ENCODE measurements at regions not wholly inside any gene's neighbourhood (a gene's known extent, or its start where the extent isn't known, plus 50 kb on each side); places are given as distances from the start of the nearest gene placed in this dataset.

GRCh38 chr2:6647046-6647445, 218.7 kb downstream of the CMPK2 start:
- no peaks in the 10 kb centered on the region for H3F3A ChIP-seq (ENCODE audit: insufficient read depth, low read depth)
- CTCF ChIA-PET: no interaction called here
- H3K9me2 ChIP-seq (ENCODE audit: insufficient read depth): no peaks in the 10 kb centered on the region
- H3K4me3 ChIP-seq: no peak overlapping the region
- no peaks in the 10 kb centered on the region for H3K9me3 ChIP-seq (ENCODE audit: insufficient read depth, low read depth)
- no peak overlapping the region for H3K27ac ChIP-seq
- no TSS peak for BruUV-seq (replicated peaks)
- no peaks in the 10 kb centered on the region for H3K4me1 ChIP-seq (replicated peaks; ENCODE audit: insufficient read depth)
- POLR2A ChIA-PET (ENCODE audit: unreplicated experiment): no interaction called here
- peaks cover 16% of the 10 kb centered on the region; the same call in 1 of the 2 replicates for H3K27me3 ChIP-seq (ENCODE audit: insufficient read depth, low read depth)
- H2AFZ ChIP-seq: no peak overlapping the region
- no peak for DNase-seq
- H3K79me2 ChIP-seq (ENCODE audit: low read depth): no peaks in the 10 kb centered on the region
- H3K36me3 ChIP-seq (ENCODE audit: low read depth): no peaks in the 10 kb centered on the region
- H3K4me2 ChIP-seq: no peak overlapping the region
- no peak for TF ChIP-seq CTCF (conservative IDR thresholded peaks at IDR 0.05)
- TF ChIP-seq EZH2 (IDR thresholded peaks at IDR 0.05; ENCODE audit: low read depth): no peak
- H4K20me1 ChIP-seq (ENCODE audit: insufficient read depth): no peaks in the 10 kb centered on the region
- intact Hi-C loops (cut with micrococcal nuclease; ENCODE audit: unreplicated experiment): no loop called here

- POLR2A ChIA-PET (ENCODE audit: unreplicated experiment): no interaction called here
- H3K79me2 ChIP-seq (ENCODE audit: low read depth): no peaks in the 10 kb centered on the region
These were observed 217.0 kb downstream of the CMPK2 start for GRCh38 chr2:6648596-6649247.

GRCh38 chr2:6650311-6650710, 215.4 kb downstream of the CMPK2 start:
- Histone ChIP-seq H3K9me2 (ENCODE audit: insufficient read depth) (no peaks in the 10 kb centered on the region), H3K27me3 (ENCODE audit: insufficient read depth, low read depth) (peaks cover 28% of the 10 kb centered on the region; the same call in 1 of the 2 replicates), H3K9me3 (ENCODE audit: insufficient read depth, low read depth) (no peaks in the 10 kb centered on the region), H2AFZ (no peak overlapping the region), H3K4me2 (no peak overlapping the region), H3K27ac (no peak overlapping the region), H3K4me1 (replicated peaks; ENCODE audit: insufficient read depth) (no peaks in the 10 kb centered on the region), H3F3A (ENCODE audit: insufficient read depth, low read depth) (no peaks in the 10 kb centered on the region), H3K4me3 (no peak overlapping the region), H4K20me1 (ENCODE audit: insufficient read depth) (no peaks in the 10 kb centered on the region), H3K79me2 (ENCODE audit: low read depth) (no peaks in the 10 kb centered on the region), H3K36me3 (ENCODE audit: low read depth) (no peaks in the 10 kb centered on the region)
- intact Hi-C loops (cut with micrococcal nuclease; ENCODE audit: unreplicated experiment): no loop called here
- ChIA-PET POLR2A (ENCODE audit: unreplicated experiment) (no interaction called here), CTCF (no interaction called here)
- DNase-seq: no peak
- BruUV-seq (replicated peaks): no TSS peak
- TF ChIP-seq EZH2 (IDR thresholded peaks at IDR 0.05; ENCODE audit: low read depth): no peak
- no peak for TF ChIP-seq CTCF (conservative IDR thresholded peaks at IDR 0.05)

More at GRCh38 chr2:6648596-6649247, 217.0 kb downstream of the CMPK2 start:
- no peak overlapping the region for H3K4me2 ChIP-seq
- no TSS peak for BruUV-seq (replicated peaks)
- TF ChIP-seq CTCF (conservative IDR thresholded peaks at IDR 0.05) (no peak), EZH2 (IDR thresholded peaks at IDR 0.05; ENCODE audit: low read depth) (no peak)
- H3K9me3 ChIP-seq (ENCODE audit: insufficient read depth, low read depth): no peaks in the 10 kb centered on the region
- no peak overlapping the region for H2AFZ ChIP-seq
- H3K27ac ChIP-seq: no peak overlapping the region
- no peak for DNase-seq
- CTCF ChIA-PET: no interaction called here
- H3K4me3 ChIP-seq: no peak overlapping the region
- H3K4me1 ChIP-seq (replicated peaks; ENCODE audit: insufficient read depth): no peaks in the 10 kb centered on the region
- H3K9me2 ChIP-seq (ENCODE audit: insufficient read depth): no peaks in the 10 kb centered on the region
- no peaks in the 10 kb centered on the region for H4K20me1 ChIP-seq (ENCODE audit: insufficient read depth)
- intact Hi-C loops (cut with micrococcal nuclease; ENCODE audit: unreplicated experiment): no loop called here
- no peaks in the 10 kb centered on the region for H3F3A ChIP-seq (ENCODE audit: insufficient read depth, low read depth)
- no peaks in the 10 kb centered on the region for H3K36me3 ChIP-seq (ENCODE audit: low read depth)
- peaks cover 23% of the 10 kb centered on the region; the same call in 1 of the 2 replicates for H3K27me3 ChIP-seq (ENCODE audit: insufficient read depth, low read depth)

All from PC-9 (cell line).